ENCODE measurements at regions not wholly inside any gene's neighbourhood (a gene's known extent, or its start where the extent isn't known, plus 50 kb on each side); places are given as distances from the start of the nearest gene placed in this dataset.

- WGBS, 2 experiments (ENCODE audit: extremely low coverage in 1 of 2, insufficient coverage in 1 of 2, insufficient read length in 1 of 2, insufficient replicate concordance in 2 of 2, low coverage in 1 of 2, low lambda C conversion rate in 2 of 2, missing lambda C conversion rate in 1 of 2), result 89% methylated on average over 9 of the region's 9 CpGs; no CpG with 5 or more reads in 1 of the 2 experiments
- POLR2A ChIA-PET (ENCODE audit: partially characterized antibody), result no interaction called here
Observed at GRCh38 chr16:73365016-73365551, 317.2 kb upstream of the ZFHX3 start.

More at GRCh38 chr16:73365016-73365551, 317.2 kb upstream of the ZFHX3 start:
- no peak for FAIRE-seq
- Histone ChIP-seq H3K14ac (ENCODE audit: insufficient read length) (no peak overlapping the region), H2AK5ac (ENCODE audit: low read depth, low read length) (no peak overlapping the region), H4K5ac (ENCODE audit: insufficient read length, low read depth, low read length) (no peak overlapping the region), H3K4ac (replicated peaks; ENCODE audit: insufficient read length, low read depth, low read length) (no peak overlapping the region), H3K4me1 (replicated peaks in 1 of 4; ENCODE audit: control insufficient read depth in 3 of 4, insufficient read depth in 4 of 4, low read length in 3 of 4) (no peaks in the 10 kb centered on the region), H3K23ac (ENCODE audit: insufficient read length) (no peak overlapping the region), H4K20me1 (replicated peaks in 1 of 2; ENCODE audit: control insufficient read depth in 1 of 2, insufficient read depth in 2 of 2, low read length in 2 of 2) (no peaks in the 10 kb centered on the region), H3K79me1 (ENCODE audit: low read depth, low read length) (no peaks in the 10 kb centered on the region), H4K8ac (ENCODE audit: extremely low read depth, insufficient read depth, low read length) (no peak overlapping the region; the same call in 1 of the 2 replicates), H3K4me3 (ENCODE audit: extremely low read depth in 1 of 4, insufficient read depth in 2 of 4, low read depth in 3 of 4, low read length in 4 of 4) (no peak overlapping the region), H3K4me2 (ENCODE audit: insufficient read depth in 1 of 2, low read depth in 2 of 2, low read length in 2 of 2) (no peak overlapping the region), H4K91ac (replicated peaks; ENCODE audit: insufficient read length, low read length) (no peak overlapping the region), H3K27ac (ENCODE audit: low read depth, low read length) (no peak overlapping the region), H3K27me3 (replicated peaks in 1 of 4; ENCODE audit: control insufficient read depth in 3 of 4, extremely low read depth in 1 of 4, insufficient read depth in 3 of 4, low read length in 3 of 4) (no peaks in the 10 kb centered on the region), H3K56ac (replicated peaks; ENCODE audit: insufficient read length, low read depth, low read length) (no peak overlapping the region), H3K79me2 (ENCODE audit: control insufficient read depth in 1 of 2, insufficient read depth in 2 of 2, low read length in 2 of 2) (no peaks in the 10 kb centered on the region), H3K9ac (replicated peaks in 1 of 4; ENCODE audit: extremely low read depth in 1 of 4, low read depth in 3 of 4, low read length in 3 of 4) (no peak overlapping the region), H3K23me2 (ENCODE audit: low read depth, low read length) (no peaks in the 10 kb centered on the region), H2AFZ (ENCODE audit: low read length) (no peak overlapping the region), H2BK120ac (replicated peaks; ENCODE audit: low read depth, low read length) (no peak overlapping the region), H3K36me3 (ENCODE audit: control insufficient read depth in 2 of 4, insufficient read depth in 4 of 4, low read length in 3 of 4) (no peaks in the 10 kb centered on the region), H2BK12ac (ENCODE audit: low read depth, low read length) (no peak overlapping the region), H2BK15ac (ENCODE audit: low read length) (no peak overlapping the region), H3K18ac (ENCODE audit: extremely low read depth, low read length) (no peak overlapping the region), H3K9me3 (ENCODE audit: insufficient read depth in 2 of 2, low read depth in 1 of 2, low read length in 1 of 2) (no peaks in the 10 kb centered on the region), H2BK5ac (ENCODE audit: low read depth, low read length) (no peak overlapping the region), H2BK20ac (ENCODE audit: low read length) (no peak overlapping the region)
- DNase-seq (ENCODE audit: low read depth in 1 of 2, low spot score in 2 of 2), result no peak
- no peak for TF ChIP-seq BACH1 (IDR thresholded peaks at IDR 0.05; ENCODE audit: low read length)
- CTCF ChIA-PET (ENCODE audit: partially characterized antibody), result no interaction called here

All from H1 (cell line).